Neural progenitor cell (in vitro differentiated cells): ENCODE measurements at regions not wholly inside any gene's neighbourhood (a gene's known extent, or its start where the extent isn't known, plus 50 kb on each side); places are given as distances from the start of the nearest gene placed in this dataset.

Source experiments
- EZH2phosphoT487 ChIP-seq: fragments of 200-600 bp; sonication (generic); IDR thresholded peaks from 2 replicates; pipeline ENCODE4 v1.6.1; 2017; ENCODE audit warnings: antibody characterized with exemption
- TF ChIP-seq, protein P1 (sequence below): fragments of 200-600 bp; sonication (generic); IDR thresholded peaks from 2 replicates; pipeline ENCODE4 v1.5.1; 2017; ENCODE audit warnings: antibody characterized with exemption, mild to moderate bottlenecking

DNA sequence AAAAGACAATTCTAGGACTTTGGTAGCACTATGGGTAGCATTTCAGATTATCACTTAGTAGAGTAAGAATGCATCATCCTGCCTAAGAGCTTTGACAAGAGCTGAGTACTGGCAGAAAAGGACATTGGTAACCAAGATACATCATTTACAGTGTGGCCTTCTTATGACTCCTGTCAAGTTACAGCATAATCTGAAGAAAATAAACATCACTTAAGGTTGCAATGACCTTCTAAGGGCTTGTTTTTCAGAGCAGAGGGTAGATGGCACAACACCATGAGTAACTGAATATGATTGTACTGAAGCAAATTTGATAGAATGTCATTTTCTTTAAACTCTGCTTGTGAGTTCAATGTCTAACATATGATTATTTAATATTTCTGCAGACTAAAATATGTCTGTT lies 822.6 kb downstream of the TBC1D32 start:
- TF ChIP-seq, protein P1, sequence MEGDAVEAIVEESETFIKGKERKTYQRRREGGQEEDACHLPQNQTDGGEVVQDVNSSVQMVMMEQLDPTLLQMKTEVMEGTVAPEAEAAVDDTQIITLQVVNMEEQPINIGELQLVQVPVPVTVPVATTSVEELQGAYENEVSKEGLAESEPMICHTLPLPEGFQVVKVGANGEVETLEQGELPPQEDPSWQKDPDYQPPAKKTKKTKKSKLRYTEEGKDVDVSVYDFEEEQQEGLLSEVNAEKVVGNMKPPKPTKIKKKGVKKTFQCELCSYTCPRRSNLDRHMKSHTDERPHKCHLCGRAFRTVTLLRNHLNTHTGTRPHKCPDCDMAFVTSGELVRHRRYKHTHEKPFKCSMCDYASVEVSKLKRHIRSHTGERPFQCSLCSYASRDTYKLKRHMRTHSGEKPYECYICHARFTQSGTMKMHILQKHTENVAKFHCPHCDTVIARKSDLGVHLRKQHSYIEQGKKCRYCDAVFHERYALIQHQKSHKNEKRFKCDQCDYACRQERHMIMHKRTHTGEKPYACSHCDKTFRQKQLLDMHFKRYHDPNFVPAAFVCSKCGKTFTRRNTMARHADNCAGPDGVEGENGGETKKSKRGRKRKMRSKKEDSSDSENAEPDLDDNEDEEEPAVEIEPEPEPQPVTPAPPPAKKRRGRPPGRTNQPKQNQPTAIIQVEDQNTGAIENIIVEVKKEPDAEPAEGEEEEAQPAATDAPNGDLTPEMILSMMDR: no peak
- TF ChIP-seq EZH2phosphoT487: no peak
